OCI-LY1 (cell line): ENCODE measurements at regions not wholly inside any gene's neighbourhood (a gene's known extent, or its start where the extent isn't known, plus 50 kb on each side); places are given as distances from the start of the nearest gene placed in this dataset.

Experiments used
- H2AFZ ChIP-seq: fragments of 200-600 bp; sonication (generic), shearing (Covaris generic); 2 replicates; pipeline ENCODE4 v1.6.0; 2014; ENCODE audit warnings: antibody characterized with exemption, mild to moderate bottlenecking, low read length
- H3F3A ChIP-seq: fragments of 200-600 bp; sonication (generic), shearing (Covaris generic); 2 replicates; pipeline ENCODE4 v1.6.0; 2014; ENCODE audit warnings: mild to moderate bottlenecking, antibody characterized with exemption, low read length, moderate library complexity; ENCODE audit not compliant: insufficient read depth
- H3K27ac ChIP-seq: fragments of 200-600 bp; sonication (generic); 2 replicates; pipeline ENCODE4 v1.5.1; 2014; ENCODE audit warnings: low read length, mixed run types, mild to moderate bottlenecking, low read depth; ENCODE audit not compliant: poor library complexity, severe bottlenecking
- H3K27me3 ChIP-seq: fragments of 200-600 bp; sonication (generic); 2 replicates; pipeline ENCODE4 v1.6.0; 2014; ENCODE audit warnings: antibody characterized with exemption, mild to moderate bottlenecking, low read length, moderate library complexity; ENCODE audit not compliant: insufficient read depth
- H3K36me3 ChIP-seq: fragments of 200-600 bp; sonication (generic); 2 replicates; pipeline ENCODE4 v1.6.1; 2014; ENCODE audit warnings: mild to moderate bottlenecking, antibody characterized with exemption, low read length, moderate library complexity, mixed read lengths; ENCODE audit not compliant: insufficient read depth
- H3K4me1 ChIP-seq: fragments of 200-600 bp; sonication (generic); 2 replicates; pipeline ENCODE4 v1.5.1; 2014; ENCODE audit warnings: mild to moderate bottlenecking, low read length, moderate library complexity; ENCODE audit not compliant: insufficient read depth, severe bottlenecking
- H3K4me2 ChIP-seq: fragments of 200-600 bp; sonication (generic), shearing (Covaris generic); 2 replicates; pipeline ENCODE4 v1.6.1; 2014; ENCODE audit warnings: low read length
- H3K4me3 ChIP-seq: fragments of 200-600 bp; sonication (generic); 2 replicates; pipeline ENCODE4 v1.5.1; 2014; ENCODE audit warnings: low read length, low read depth, mild to moderate bottlenecking, mixed read lengths; ENCODE audit not compliant: poor library complexity, severe bottlenecking
- H3K79me2 ChIP-seq: fragments of 200-600 bp; shearing (Covaris generic); 2 replicates; pipeline ENCODE4 v1.6.1; 2016; ENCODE audit warnings: mixed run types, low read length, mixed read lengths; ENCODE audit not compliant: insufficient read depth
- H3K9ac ChIP-seq: fragments of 200-600 bp; sonication (generic), shearing (Covaris generic); 2 replicates; pipeline ENCODE4 v1.6.1; 2014; ENCODE audit warnings: mild to moderate bottlenecking, low read length, mixed read lengths
- H3K9me2 ChIP-seq: fragments of 200-600 bp; sonication (generic), shearing (Covaris generic); 2 replicates; pipeline ENCODE4 v1.6.1; 2014; ENCODE audit warnings: low read depth, mild to moderate bottlenecking, low read length, mixed read lengths
- H3K9me3 ChIP-seq: fragments of 200-600 bp; shearing (Covaris generic); 2 replicates; pipeline ENCODE4 v1.6.1; 2014; ENCODE audit warnings: low read length, mixed read lengths
- H4K20me1 ChIP-seq: fragments of 200-600 bp; sonication (generic), shearing (Covaris generic); 2 replicates; pipeline ENCODE4 v1.6.0; 2016; ENCODE audit warnings: mild to moderate bottlenecking, low read length; ENCODE audit not compliant: insufficient read depth
- EZH2 ChIP-seq: fragments of 200-600 bp; sonication (generic), shearing (Covaris generic); IDR thresholded peaks from 2 replicates; pipeline ENCODE4 v1.8.0; 2017; ENCODE audit warnings: borderline replicate concordance, mixed run types, mild to moderate bottlenecking, antibody characterized with exemption, low read length, moderate library complexity, mixed read lengths
- TF ChIP-seq, protein P1 (sequence below): fragments of 200-600 bp; sonication (generic), shearing (Covaris generic); IDR thresholded peaks from 2 replicates; pipeline ENCODE4 v1.5.1; 2017; ENCODE audit warnings: mild to moderate bottlenecking, antibody characterized with exemption, low read length, moderate library complexity, mixed read lengths

- no peak overlapping the region for H3K27ac ChIP-seq
Measured at GRCh38 chr2:33917252-33917651, 318.2 kb upstream of the FAM98A start.

DNA sequence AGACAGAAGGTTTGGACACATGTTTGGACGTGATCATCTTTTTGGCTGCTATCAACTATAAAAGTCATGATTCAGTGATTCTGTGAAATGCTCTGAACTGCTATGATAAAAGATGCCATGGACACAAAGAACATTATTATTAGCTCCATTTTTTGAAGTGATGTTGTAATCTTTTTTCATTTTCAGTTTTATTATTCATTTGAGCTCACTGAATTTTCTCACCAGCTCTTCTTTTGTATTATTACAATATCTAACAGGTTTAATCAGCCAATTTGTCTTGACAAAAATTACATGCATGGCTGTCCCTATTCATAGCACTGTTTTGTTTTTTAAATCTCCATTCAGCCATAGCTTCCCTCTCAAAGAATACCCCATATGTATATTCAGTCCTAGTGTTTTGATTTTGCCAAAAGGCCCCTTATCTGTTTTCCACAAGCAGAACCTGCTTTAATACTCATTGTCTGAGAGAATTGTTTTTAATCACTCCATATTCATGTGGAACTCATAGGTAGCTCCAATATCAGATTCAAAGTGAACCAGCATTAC, 314.0 kb upstream of the FAM98A start:
- no peak overlapping the region for H2AFZ ChIP-seq
- H3K9me2 ChIP-seq = no peaks in the 10 kb centered on the region
- no peak overlapping the region for H3K4me2 ChIP-seq
- H3K4me3 ChIP-seq = no peak overlapping the region
- H3K4me1 ChIP-seq = no peaks in the 10 kb centered on the region
- no peaks in the 10 kb centered on the region for H3K27me3 ChIP-seq
- H3K36me3 ChIP-seq = no peaks in the 10 kb centered on the region
- no peaks in the 10 kb centered on the region for H4K20me1 ChIP-seq
- no peaks in the 10 kb centered on the region for H3K79me2 ChIP-seq
- no peaks in the 10 kb centered on the region for H3K9me3 ChIP-seq
- TF ChIP-seq, protein P1, sequence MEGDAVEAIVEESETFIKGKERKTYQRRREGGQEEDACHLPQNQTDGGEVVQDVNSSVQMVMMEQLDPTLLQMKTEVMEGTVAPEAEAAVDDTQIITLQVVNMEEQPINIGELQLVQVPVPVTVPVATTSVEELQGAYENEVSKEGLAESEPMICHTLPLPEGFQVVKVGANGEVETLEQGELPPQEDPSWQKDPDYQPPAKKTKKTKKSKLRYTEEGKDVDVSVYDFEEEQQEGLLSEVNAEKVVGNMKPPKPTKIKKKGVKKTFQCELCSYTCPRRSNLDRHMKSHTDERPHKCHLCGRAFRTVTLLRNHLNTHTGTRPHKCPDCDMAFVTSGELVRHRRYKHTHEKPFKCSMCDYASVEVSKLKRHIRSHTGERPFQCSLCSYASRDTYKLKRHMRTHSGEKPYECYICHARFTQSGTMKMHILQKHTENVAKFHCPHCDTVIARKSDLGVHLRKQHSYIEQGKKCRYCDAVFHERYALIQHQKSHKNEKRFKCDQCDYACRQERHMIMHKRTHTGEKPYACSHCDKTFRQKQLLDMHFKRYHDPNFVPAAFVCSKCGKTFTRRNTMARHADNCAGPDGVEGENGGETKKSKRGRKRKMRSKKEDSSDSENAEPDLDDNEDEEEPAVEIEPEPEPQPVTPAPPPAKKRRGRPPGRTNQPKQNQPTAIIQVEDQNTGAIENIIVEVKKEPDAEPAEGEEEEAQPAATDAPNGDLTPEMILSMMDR = no peak
- TF ChIP-seq EZH2 = no peak
- H3K27ac ChIP-seq = no peak overlapping the region
- H3F3A ChIP-seq = no peaks in the 10 kb centered on the region
- H3K9ac ChIP-seq = no peak overlapping the region

More at GRCh38 chr2:33917252-33917651, 318.2 kb upstream of the FAM98A start:
- Histone ChIP-seq H3K4me1 (no peaks in the 10 kb centered on the region), H4K20me1 (no peaks in the 10 kb centered on the region), H3K9ac (no peak overlapping the region), H3F3A (no peaks in the 10 kb centered on the region), H3K4me3 (no peak overlapping the region), H2AFZ (no peak overlapping the region), H3K27me3 (no peaks in the 10 kb centered on the region), H3K36me3 (no peaks in the 10 kb centered on the region), H3K79me2 (no peaks in the 10 kb centered on the region), H3K4me2 (no peak overlapping the region), H3K9me2 (no peaks in the 10 kb centered on the region), H3K9me3 (no peaks in the 10 kb centered on the region)
- TF ChIP-seq EZH2 = no peak

- Histone ChIP-seq H3K9ac (no peak overlapping the region), H2AFZ (no peak overlapping the region), H3K27ac (no peak overlapping the region), H3K4me3 (no peak overlapping the region), H3F3A (no peaks in the 10 kb centered on the region), H3K9me2 (no peaks in the 10 kb centered on the region), H3K4me1 (no peaks in the 10 kb centered on the region), H3K4me2 (no peak overlapping the region), H4K20me1 (no peaks in the 10 kb centered on the region), H3K36me3 (no peaks in the 10 kb centered on the region), H3K9me3 (no peaks in the 10 kb centered on the region), H3K27me3 (no peaks in the 10 kb centered on the region), H3K79me2 (no peaks in the 10 kb centered on the region)
- TF ChIP-seq, protein P1 = no peak
- no peak for TF ChIP-seq EZH2
Measured at GRCh38 chr2:33911327-33911726, 312.2 kb upstream of the FAM98A start.
